Prostate gland (tissue), 2 donors: ENCODE measurements at regions not wholly inside any gene's neighbourhood (a gene's known extent, or its start where the extent isn't known, plus 50 kb on each side); places are given as distances from the start of the nearest gene placed in this dataset.

ENCODE experiments used
- CTCF ChIP-seq, 4 experiments: fragments of 200-600 bp in 2 of 4; fragments of 450-650 bp in 2 of 4; sonication (generic) in 2 of 4; IDR thresholded peaks; 1 replicate in 3 of 4; 2 replicates in 1 of 4; pipeline ENCODE4 v1.5.1; 2016 to 2019; ENCODE audit warnings: antibody characterized with exemption in 4 of 4, mild to moderate bottlenecking in 2 of 4, moderate library complexity in 2 of 4
- POLR2A ChIP-seq: fragments of 450-650 bp; IDR thresholded peaks from one replicate; pipeline ENCODE4 v1.6.1; 2016; ENCODE audit warnings: antibody characterized with exemption, mild to moderate bottlenecking
- POLR2AphosphoS5 ChIP-seq: sonication (generic); formaldehyde crosslinking; IDR thresholded peaks from one replicate; pipeline ENCODE4 v1.6.1; 2017; ENCODE audit warnings: antibody characterized with exemption

DNA sequence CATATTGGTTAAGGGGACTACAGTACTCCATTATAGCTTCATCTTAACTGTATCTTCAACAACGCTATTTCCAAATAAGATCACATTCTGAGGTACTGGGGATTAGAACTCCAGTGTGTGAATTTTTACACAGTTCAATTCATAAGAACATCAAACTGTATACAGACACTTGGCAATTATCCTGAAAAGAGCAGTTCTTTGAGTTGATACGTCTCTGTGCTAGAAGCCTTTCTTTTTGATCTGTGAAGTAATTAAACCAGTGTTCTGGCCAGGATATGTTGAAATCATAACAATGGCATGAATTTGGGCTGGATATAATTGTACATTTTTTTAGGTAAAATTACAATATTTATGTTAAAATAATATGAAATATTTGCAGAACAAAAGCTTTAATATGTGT is 93.5 kb upstream of the ITPRID2 start:
- TF ChIP-seq CTCF (IDR thresholded peaks at IDR 0.05) (no peak), POLR2AphosphoS5 (no peak), POLR2A (no peak)
